Epidermal melanocyte (primary cell): ENCODE measurements at regions not wholly inside any gene's neighbourhood (a gene's known extent, or its start where the extent isn't known, plus 50 kb on each side); places are given as distances from the start of the nearest gene placed in this dataset.

ENCODE experiments used
- DNase-seq: peaks from one replicate; pipeline ENCODE4 v3.0.0; 2011; ENCODE audit warnings: low spot score; ENCODE audit not compliant: insufficient read length

- no peak for DNase-seq
These were observed 332.0 kb downstream of the CBLN1 start for GRCh38 chr16:48949636-48950035.

DNA sequence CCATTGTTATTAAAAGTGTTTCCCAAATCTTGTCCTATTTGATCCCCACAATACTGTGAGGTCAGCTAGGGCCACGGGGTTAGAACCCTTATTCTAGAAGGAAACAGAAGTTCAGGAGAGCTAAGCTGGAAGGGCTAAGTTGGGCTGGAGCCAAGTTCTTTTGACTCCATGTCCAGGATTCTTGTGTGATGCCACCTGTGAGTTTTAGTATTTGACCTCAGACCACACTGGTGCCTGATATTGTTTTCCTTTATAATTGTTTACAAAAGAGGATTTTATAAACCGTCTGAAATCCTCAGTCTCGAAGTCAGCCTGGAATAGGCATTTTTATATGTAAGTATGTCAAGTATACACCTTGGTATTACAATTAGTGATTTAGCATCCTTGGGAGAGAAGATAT, 332.7 kb downstream of the CBLN1 start:
- DNase-seq, result no peak

GRCh38 chr16:48947371-48947713, 334.3 kb downstream of the CBLN1 start:
- DNase-seq, result no peak

DNA sequence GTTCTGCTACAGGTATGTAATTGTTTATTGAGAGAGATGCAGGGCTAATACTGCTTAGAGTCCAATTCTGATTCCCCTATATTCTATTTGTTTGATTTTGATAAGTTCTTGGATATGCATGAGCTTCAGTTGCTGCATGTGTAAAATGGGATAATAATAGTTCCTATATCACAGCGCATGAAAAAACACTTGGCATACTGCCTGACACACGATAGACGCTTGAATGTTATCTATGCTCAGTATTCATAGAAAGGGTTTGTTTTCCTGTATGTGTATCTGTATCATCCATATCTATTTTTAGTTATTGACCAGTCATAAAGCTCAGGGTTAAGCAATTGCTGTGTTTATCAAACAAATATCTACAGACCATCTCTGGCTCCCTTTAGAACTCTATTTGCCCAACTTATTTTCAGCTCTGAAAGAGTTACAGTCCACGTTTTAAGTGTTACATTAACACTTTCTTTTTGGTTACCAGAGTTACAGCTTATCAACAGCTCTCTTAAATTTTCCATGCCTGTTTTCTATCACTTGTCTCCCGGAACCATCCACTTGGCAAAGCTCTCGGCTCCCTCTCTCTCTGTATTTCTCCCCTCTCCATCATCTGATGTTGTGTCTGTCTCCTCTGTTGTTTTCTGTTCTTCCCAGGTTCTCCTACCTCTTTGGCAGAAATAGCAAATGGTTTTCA, 334.8 kb downstream of the CBLN1 start:
- no peak for DNase-seq

DNA sequence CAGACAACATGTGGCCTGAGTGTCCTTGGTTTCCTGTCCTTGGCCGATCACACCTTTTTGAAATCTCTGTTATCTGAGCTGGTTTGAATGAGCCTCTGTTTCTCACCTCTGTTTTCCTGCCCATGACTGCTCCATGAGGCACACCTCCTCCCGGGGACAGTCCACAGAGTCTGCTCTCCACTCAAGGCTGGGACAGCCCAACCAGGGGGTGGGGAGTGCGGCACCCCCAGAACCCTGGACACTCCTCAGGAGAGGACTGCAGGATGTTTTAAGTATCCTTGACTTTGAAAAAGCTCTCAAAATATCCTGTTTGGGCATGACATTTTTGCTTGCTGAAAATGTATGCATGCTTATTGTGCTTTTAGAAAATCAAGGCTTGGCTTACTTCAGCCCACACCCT, 333.0 kb upstream of the N4BP1 start:
- DNase-seq, result no peak

GRCh38 chr16:48936811-48937210, 326.8 kb upstream of the N4BP1 start:
- DNase-seq, result no peak

DNA sequence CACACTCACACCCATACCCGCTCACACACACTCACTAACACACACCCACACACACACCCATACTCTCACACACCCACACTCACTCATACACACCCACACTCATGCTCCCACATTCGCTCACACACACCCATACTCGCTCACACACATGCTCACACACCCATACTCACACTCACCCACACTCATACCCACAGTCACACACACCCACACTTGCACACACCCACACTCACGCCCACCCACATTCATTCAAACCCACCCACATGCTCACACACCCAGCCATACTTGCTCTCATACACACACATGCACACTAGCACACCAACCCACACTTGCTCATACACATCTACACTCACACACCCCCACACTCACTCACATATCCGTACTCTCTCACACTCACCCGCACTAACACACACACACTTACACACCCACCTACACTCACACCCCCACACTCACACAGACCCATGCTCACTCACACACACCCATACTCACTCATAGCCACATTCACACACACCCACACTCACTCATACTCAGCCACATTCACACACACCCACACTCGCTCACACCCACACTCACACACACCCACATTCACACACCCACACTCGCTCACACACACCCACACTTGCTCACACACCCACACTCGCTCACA, 322.4 kb upstream of the N4BP1 start:
- DNase-seq, result no peak

- no peak for DNase-seq
These were observed 321.1 kb upstream of the N4BP1 start for GRCh38 chr16:48930951-48931553.

GRCh38 chr16:48919791-48920190, 309.8 kb upstream of the N4BP1 start:
- no peak for DNase-seq

DNA sequence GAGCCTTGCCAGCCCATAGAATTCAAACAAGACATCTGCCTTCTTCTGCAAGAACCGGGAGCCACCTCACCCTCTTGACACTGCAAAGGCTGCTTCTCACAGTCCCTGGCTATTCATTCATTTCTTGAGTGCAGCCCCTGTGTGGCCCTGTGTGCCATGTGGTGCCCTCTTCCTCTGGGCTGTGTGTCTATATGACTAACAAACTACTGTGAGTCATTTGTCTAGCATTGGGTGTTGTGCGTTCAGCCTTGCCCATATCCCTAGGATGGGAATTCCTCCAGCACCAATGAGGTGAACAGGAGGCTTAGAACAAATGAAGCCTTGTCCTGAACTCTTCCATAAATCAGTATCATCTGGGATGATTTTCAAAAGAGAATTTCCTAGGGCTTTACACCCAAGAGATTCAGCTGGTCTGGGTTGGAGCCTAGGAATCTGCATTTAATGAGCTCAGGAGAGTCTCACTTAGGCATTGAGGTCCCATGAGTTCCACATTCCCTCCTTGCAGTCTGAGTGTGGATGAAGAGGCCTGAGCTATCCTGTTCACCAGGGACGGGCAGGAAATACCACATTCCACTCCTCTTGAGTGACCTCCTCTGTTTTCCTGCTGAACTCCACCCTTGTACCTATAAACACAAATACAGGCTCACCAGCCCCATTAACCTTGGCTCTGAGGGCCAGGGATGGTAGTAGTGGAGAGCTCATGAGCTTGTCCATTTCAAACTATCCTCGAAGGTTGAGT, 308.7 kb upstream of the N4BP1 start:
- DNase-seq, result no peak

GRCh38 chr16:48916566-48916965, 306.6 kb upstream of the N4BP1 start:
- DNase-seq, result no peak

DNA sequence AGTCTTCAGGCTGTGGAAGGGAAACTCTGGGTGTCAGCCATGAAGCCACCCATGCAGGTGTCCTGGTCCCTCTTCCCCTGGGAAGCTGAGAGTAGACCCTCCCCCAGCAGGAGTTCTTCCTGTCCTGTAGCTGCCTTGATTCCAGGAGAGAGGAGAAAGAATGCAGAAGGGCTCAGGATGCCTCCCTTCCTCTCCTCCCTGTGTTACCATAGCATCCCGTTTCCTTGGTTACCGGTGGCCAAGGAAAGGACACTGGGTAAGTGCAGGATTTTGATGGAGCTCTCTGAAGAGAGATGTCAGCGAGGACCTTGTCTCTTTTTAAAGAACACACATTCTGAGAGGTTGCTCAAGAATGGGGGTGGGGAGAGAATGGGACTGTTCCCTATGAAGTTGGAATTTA, 304.1 kb upstream of the N4BP1 start:
- no peak for DNase-seq

GRCh38 chr16:48913384-48913783, 303.4 kb upstream of the N4BP1 start:
- DNase-seq, result no peak

GRCh38 chr16:48912360-48912759, 302.4 kb upstream of the N4BP1 start:
- DNase-seq, result no peak

DNA sequence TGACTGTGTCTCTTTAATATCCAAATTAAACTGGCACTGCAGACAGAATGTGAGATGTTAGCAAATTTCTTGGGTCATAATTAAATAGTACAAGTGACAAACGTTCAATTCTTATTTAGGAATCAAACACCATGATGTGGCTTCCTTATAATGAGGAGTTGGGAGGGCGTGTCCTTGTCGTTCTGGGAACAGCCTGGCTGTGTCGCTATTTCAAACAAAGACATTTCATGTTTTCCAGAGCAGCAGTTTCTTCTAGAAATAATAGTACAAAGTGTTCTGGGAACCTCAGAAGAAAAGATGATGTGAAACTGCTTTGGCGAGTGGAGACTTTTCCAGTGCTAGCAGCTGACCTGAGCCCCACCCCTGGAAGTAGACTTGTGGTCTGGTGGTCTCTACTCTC, 301.7 kb upstream of the N4BP1 start:
- no peak for DNase-seq

DNA sequence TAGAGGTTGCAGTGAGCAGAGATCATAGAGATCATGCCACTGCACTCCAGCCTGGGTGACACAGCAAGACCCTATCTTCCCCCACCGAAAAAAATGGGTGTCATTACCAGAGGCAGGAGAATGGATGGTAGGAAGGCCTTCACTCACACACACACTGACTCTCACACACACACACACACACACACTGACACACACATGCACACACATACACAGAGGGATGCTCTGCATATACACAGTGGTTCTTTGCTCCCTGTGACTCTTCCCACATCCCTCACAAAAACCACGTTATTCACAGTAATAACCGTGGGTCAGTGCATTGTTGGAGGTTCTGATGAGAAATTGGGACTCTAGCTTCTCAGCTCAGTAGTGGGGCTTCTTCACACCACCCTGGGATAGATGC, 300.2 kb upstream of the N4BP1 start:
- DNase-seq, result no peak

- no peak for DNase-seq
These were observed 299.3 kb upstream of the N4BP1 start for GRCh38 chr16:48909231-48909630.

DNA sequence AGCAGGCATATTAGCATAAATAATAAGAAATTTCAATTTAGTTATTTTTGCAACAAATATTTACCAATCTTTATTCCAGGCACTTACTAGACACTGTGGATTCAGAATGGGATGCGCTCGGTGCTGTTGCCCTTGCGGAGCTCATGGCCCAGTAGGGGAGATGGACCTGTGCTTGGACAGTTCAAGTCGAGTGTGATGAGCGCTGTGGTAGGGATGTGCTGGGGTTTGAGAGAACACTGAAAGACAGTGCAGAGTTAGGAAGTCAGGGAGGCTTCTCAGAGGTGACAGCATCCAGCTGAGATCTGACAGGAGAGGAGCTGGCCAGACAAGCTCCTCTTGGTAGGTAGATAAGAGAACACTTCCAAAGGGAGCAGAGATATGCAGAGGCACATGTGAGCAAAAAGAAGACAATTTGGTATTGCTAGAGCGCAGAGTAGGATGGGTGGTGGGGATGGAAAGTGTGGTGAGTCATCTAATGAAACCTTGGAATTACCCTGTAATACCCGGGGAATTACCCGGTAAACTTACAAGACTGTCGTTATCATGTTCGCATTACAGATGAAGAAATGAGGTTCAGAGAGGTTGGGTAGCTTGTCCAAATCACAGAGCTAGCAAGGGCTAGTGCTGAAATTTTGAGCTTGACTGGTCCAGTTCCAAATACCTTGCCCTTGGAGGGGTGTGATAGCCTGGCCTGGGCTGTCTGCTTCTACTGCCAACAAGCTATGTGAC, 298.1 kb upstream of the N4BP1 start:
- DNase-seq, result no peak

DNA sequence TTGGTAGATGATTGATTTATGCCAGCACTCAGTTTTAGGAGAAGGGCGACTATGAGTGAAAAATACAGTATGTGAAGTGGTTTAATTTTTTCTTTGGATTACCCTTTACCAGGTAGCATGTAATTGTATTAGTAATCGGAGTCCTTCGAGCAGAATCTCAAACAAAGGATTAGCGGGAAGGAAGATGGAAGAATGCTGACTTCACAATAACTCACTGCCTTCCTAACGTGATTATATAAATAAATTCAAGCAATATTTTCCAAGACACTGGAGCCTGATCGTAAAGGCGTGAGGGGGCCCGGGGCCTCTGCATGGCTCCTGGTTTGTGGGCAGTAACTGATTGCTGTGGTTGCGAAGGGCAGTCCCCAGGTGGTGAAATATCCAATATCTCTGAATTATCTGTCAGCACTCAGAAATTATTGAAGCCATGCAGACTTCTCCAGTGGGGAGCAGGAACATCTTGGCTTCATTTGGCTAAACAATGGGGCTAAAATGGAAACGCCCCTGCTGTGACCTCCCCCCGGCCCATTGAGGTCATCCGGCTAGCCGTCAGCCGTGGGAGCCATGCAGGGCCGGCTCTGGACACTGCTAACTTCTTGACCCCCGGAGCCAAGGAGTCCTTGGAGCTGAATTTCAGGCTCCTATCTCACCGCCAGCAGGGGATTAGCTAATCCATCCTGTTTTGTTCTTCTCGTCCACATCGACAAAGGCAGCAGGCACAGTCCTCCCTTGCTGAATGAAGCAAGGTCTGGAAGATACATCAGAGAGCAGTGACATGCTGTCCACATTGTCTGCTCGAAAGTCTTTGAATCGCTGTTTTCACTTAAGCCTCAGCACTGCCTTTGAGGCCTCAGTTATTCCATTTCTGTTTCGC, 295.9 kb upstream of the N4BP1 start:
- no peak for DNase-seq

DNA sequence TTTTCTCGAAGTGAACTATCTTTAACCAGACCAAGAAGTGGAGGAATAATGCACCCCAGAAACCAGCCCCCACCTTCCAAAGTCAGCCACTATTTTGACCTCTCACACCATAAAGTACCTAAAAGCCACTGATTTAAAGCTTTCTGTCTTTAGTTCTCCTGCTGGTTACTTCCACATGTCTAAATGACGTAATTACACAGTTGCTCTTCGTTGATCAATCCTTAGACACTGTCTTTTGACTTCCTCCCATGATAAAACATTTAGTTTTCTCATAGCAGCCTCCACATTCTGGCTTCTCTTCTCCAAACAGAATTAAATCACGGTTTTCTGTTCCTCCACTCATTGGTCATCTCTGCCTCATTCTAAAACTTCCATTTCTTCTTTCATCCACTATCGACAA, 294.4 kb upstream of the N4BP1 start:
- DNase-seq, result no peak

DNA sequence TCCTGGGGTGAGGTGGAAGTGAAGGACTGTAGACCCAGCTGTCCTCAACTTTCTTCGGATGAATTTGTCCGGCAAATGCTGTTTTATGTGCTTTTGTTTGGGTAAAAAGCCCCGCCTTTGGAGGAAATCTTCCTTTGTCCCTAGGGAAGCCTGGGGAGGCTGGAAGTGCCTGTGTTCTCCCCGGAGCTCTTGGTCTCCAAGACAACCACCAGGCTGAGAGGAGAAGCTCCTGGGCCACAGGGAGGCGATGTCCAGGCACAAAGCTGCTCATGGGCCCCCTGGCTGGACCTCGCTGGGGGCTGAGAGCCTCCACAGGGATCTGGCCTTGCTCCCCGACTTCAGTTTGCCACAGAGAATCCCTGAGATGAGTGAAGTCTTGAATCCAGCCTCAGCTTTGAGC, 293.1 kb upstream of the N4BP1 start:
- DNase-seq, result no peak
